HCT116 (cell line): ENCODE measurements at regions not wholly inside any gene's neighbourhood (a gene's known extent, or its start where the extent isn't known, plus 50 kb on each side); places are given as distances from the start of the nearest gene placed in this dataset.

Experiments
- ATAC-seq: fragments of 200-7000 bp; cut with Tn5 transposase; 2 replicates; pipeline ENCODE4 v1.9.1; 2020; ENCODE audit warnings: mild to moderate bottlenecking, moderate library complexity
- BruUV-seq: library from RNA; stranded (reverse); fragments of 400-500 nt; replicated peaks from 2 replicates; lab custom pipeline; 2021; lab: Mats Ljungman, UMichigan
- CTCF ChIA-PET: fragments of 300-600 bp; sonication (Branson Sonifier 250); formaldehyde crosslinking; loops from one replicate; lab custom pipeline; 2021; ENCODE audit warnings: antibody characterized with exemption; lab: Charles Lee
- POLR2A ChIA-PET: fragments of 300-600, 350-600 bp; sonication (Branson Sonifier 250); formaldehyde crosslinking; loops from one replicate; lab custom pipeline; 2021; ENCODE audit warnings: antibody characterized with exemption; lab: Charles Lee
- RAD21 ChIA-PET, 2 experiments: fragments of 300-600 bp; sonication (Branson Sonifier 250); formaldehyde crosslinking; loops; one replicate each; lab custom pipeline; 2023; ENCODE audit warnings: low total read pairs in 2 of 2; ENCODE audit not compliant: uncharacterized antibody in 2 of 2, unreplicated experiment in 2 of 2, low non-redundant PET in 1 of 2; lab: Charles Lee
- DNase-seq: peaks from one replicate; pipeline ENCODE4 v3.0.0-alpha.2; 2010; ENCODE audit warnings: low read depth, low spot score
- H2AFZ ChIP-seq: fragments of 200-600 bp; shearing (Covaris generic), sonication (generic); 2 replicates; pipeline ENCODE4 v1.6.1; 2017; ENCODE audit warnings: low read depth, mixed run types, mixed read lengths, antibody characterized with exemption, low read length; ENCODE audit not compliant: poor library complexity, severe bottlenecking
- H3K27ac ChIP-seq: 2 replicates; pipeline ENCODE4 v1.5.1; 2012; ENCODE audit warnings: low read depth, low read length
- H3K27me3 ChIP-seq: fragments of 200-600 bp; sonication (generic); 2 replicates; pipeline ENCODE4 v1.6.1; 2016; ENCODE audit warnings: mixed run types, low read length, mixed read lengths; ENCODE audit not compliant: insufficient read depth
- H3K36me3 ChIP-seq, 2 experiments: fragments of 200-500 bp in 1 of 2; fragments of 200-600 bp in 1 of 2; sonication (Bioruptor generic) in 1 of 2; sonication (generic) in 1 of 2; 2 replicates each; pipeline versions ENCODE4 v1.5.1 to v1.6.1; 2014 to 2016; ENCODE audit warnings: low read length in 2 of 2, inconsistent platforms in 1 of 2, mixed read lengths in 1 of 2, mixed run types in 1 of 2; ENCODE audit not compliant: insufficient read depth in 2 of 2, control insufficient read depth in 1 of 2
- H3K4me1 ChIP-seq, 2 experiments: fragments of 200-600 bp in 1 of 2; sonication (generic) in 1 of 2; 2 replicates each; pipeline versions ENCODE4 v1.5.1 to v1.6.1; 2012 to 2017; ENCODE audit warnings: low read length in 2 of 2, inconsistent platforms in 1 of 2, mild to moderate bottlenecking in 1 of 2, mixed read lengths in 1 of 2, mixed run types in 1 of 2, moderate library complexity in 1 of 2; ENCODE audit not compliant: insufficient read depth in 2 of 2, control insufficient read depth in 1 of 2
- H3K4me2 ChIP-seq: fragments of 200-600 bp; sonication (generic); 2 replicates; pipeline ENCODE4 v1.6.1; 2017; ENCODE audit warnings: mixed run types, low read length, mixed read lengths
- H3K4me3 ChIP-seq, 2 experiments: fragments of 200-600 bp in 1 of 2; sonication (generic) in 1 of 2; replicated peaks in 1 of 2; 2 replicates each; pipeline ENCODE4 v1.5.1; 2011 to 2016; ENCODE audit warnings: low read length in 2 of 2, control low read depth in 1 of 2, low read depth in 1 of 2, mild to moderate bottlenecking in 1 of 2, mixed read lengths in 1 of 2, mixed run types in 1 of 2
- H3K79me2 ChIP-seq: fragments of 200-600 bp; sonication (generic); 2 replicates; pipeline ENCODE4 v1.6.1; 2017; ENCODE audit warnings: mild to moderate bottlenecking, mixed run types, low read length, moderate library complexity, mixed read lengths; ENCODE audit not compliant: insufficient read depth
- H3K9ac ChIP-seq: fragments of 200-600 bp; sonication (generic); 2 replicates; pipeline ENCODE4 v1.6.1; 2016; ENCODE audit warnings: low read length, mixed read lengths
- H3K9me2 ChIP-seq: fragments of 200-600 bp; sonication (generic), shearing (Covaris generic); 2 replicates; pipeline ENCODE4 v1.6.1; 2017; ENCODE audit warnings: mixed run types, mild to moderate bottlenecking, moderate library complexity; ENCODE audit not compliant: insufficient read depth
- H3K9me3 ChIP-seq, 2 experiments: fragments of 200-500 bp in 1 of 2; fragments of 200-600 bp in 1 of 2; sonication (Bioruptor generic) in 1 of 2; sonication (generic) in 1 of 2; 2 replicates each; pipeline ENCODE4 v1.6.1; 2014 to 2017; ENCODE audit warnings: low read length in 2 of 2, mixed read lengths in 2 of 2, inconsistent platforms in 1 of 2, low read depth in 1 of 2, mild to moderate bottlenecking in 1 of 2, mixed run types in 1 of 2, moderate library complexity in 1 of 2; ENCODE audit not compliant: control insufficient read depth in 1 of 2, insufficient read depth in 1 of 2
- H4K20me1 ChIP-seq: fragments of 200-600 bp; sonication (generic), shearing (Covaris generic); 2 replicates; pipeline ENCODE4 v1.6.1; 2017; ENCODE audit warnings: mixed run types, mild to moderate bottlenecking, moderate library complexity; ENCODE audit not compliant: insufficient read depth
- CBX3 ChIP-seq: IDR thresholded peaks from 2 replicates; pipeline ENCODE4 v1.6.1; 2012; ENCODE audit warnings: low read depth
- CEBPB ChIP-seq: IDR thresholded peaks from 2 replicates; pipeline ENCODE4 v1.6.1; 2012; ENCODE audit warnings: low read depth
- EGR1 ChIP-seq: IDR thresholded peaks from 2 replicates; pipeline ENCODE4 v1.6.1; 2012; ENCODE audit warnings: low read depth
- ELF1 ChIP-seq: IDR thresholded peaks from 2 replicates; pipeline ENCODE4 v1.6.1; 2012; ENCODE audit warnings: low read depth, borderline replicate concordance
- EZH2 ChIP-seq: fragments of 200-600 bp; sonication (generic); IDR thresholded peaks from 2 replicates; pipeline ENCODE4 v1.6.1; 2017; ENCODE audit warnings: antibody characterized with exemption, mixed run types
- EZH2phosphoT487 ChIP-seq: fragments of 200-600 bp; IDR thresholded peaks from 2 replicates; pipeline ENCODE4 v1.6.1; 2018; ENCODE audit warnings: antibody characterized with exemption, borderline replicate concordance
- JUND ChIP-seq: IDR thresholded peaks from 2 replicates; pipeline ENCODE4 v1.6.1; 2012
- MAX ChIP-seq: IDR thresholded peaks from 2 replicates; pipeline ENCODE4 v1.6.1; 2012
- POLR2A ChIP-seq: IDR thresholded peaks from 2 replicates; pipeline ENCODE4 v1.7.0; 2011; ENCODE audit warnings: borderline replicate concordance; ENCODE audit not compliant: insufficient read depth, insufficient read length; ENCODE audit errors: extremely low read depth
- RAD21 ChIP-seq: IDR thresholded peaks from 2 replicates; pipeline ENCODE4 v1.6.1; 2012; ENCODE audit warnings: low read depth, mild to moderate bottlenecking
- SP1 ChIP-seq: IDR thresholded peaks from 2 replicates; pipeline ENCODE4 v1.6.1; 2012; ENCODE audit warnings: low read depth
- SRF ChIP-seq: IDR thresholded peaks from 2 replicates; pipeline ENCODE4 v1.6.1; 2012; ENCODE audit warnings: low read depth
- TCF7L2 ChIP-seq: IDR thresholded peaks from 2 replicates; pipeline ENCODE4 v1.7.0; 2011; ENCODE audit warnings: borderline replicate concordance, inconsistent platforms; ENCODE audit not compliant: insufficient read depth, insufficient read length; ENCODE audit errors: extremely low read depth
- intact Hi-C: fragments of 100-400 bp; cut with micrococcal nuclease; formaldehyde crosslinking; loops from 2 replicates; pipeline ENCODE4 v1.10.0; 2022
- TF ChIP-seq, protein P1 (sequence below): IDR thresholded peaks from 2 replicates; pipeline ENCODE4 v1.6.1; 2012; ENCODE audit warnings: low read depth
- TF ChIP-seq, protein P2 (sequence below): IDR thresholded peaks from 2 replicates; pipeline ENCODE4 v1.6.1; 2011; ENCODE audit warnings: mild to moderate bottlenecking, low read length, moderate library complexity; ENCODE audit not compliant: insufficient replicate concordance; ENCODE audit errors: extremely low read depth
- TF ChIP-seq, protein P3 (sequence below): IDR thresholded peaks from 2 replicates; pipeline ENCODE4 v1.6.1; 2012

GRCh38 chr1:209116705-209117104 lies 466.8 kb upstream of the CAMK1G start:
- no peak overlapping the region for H3K27ac ChIP-seq
- intact Hi-C loops: no loop called here
- H4K20me1 ChIP-seq: no peaks in the 10 kb centered on the region
- no peak overlapping the region for H3K4me2 ChIP-seq
- H2AFZ ChIP-seq: no peak overlapping the region
- DNase-seq (no peak), ATAC-seq (no peak)
- CTCF ChIA-PET: no interaction called here
- H3K79me2 ChIP-seq: no peaks in the 10 kb centered on the region
- no TSS peak for BruUV-seq
- H3K27me3 ChIP-seq: no peaks in the 10 kb centered on the region
- H3K4me3 ChIP-seq: no peak overlapping the region
- no peaks in the 10 kb centered on the region for H3K4me1 ChIP-seq
- H3K36me3 ChIP-seq: no peaks in the 10 kb centered on the region
- no peak overlapping the region for H3K9ac ChIP-seq
- POLR2A ChIA-PET: no interaction called here
- H3K9me3 ChIP-seq: no peaks in the 10 kb centered on the region
- RAD21 ChIA-PET: no interaction called here
- H3K9me2 ChIP-seq: no peaks in the 10 kb centered on the region
- TF ChIP-seq MAX (no peak), RAD21 (no peak), EZH2 (no peak), JUND (no peak), CEBPB (no peak), EGR1 (no peak), ELF1 (no peak), SRF (no peak), POLR2A (no peak), CBX3 (no peak), TCF7L2 (no peak), SP1 (no peak), EZH2phosphoT487 (no peak)
- TF ChIP-seq, protein P1, sequence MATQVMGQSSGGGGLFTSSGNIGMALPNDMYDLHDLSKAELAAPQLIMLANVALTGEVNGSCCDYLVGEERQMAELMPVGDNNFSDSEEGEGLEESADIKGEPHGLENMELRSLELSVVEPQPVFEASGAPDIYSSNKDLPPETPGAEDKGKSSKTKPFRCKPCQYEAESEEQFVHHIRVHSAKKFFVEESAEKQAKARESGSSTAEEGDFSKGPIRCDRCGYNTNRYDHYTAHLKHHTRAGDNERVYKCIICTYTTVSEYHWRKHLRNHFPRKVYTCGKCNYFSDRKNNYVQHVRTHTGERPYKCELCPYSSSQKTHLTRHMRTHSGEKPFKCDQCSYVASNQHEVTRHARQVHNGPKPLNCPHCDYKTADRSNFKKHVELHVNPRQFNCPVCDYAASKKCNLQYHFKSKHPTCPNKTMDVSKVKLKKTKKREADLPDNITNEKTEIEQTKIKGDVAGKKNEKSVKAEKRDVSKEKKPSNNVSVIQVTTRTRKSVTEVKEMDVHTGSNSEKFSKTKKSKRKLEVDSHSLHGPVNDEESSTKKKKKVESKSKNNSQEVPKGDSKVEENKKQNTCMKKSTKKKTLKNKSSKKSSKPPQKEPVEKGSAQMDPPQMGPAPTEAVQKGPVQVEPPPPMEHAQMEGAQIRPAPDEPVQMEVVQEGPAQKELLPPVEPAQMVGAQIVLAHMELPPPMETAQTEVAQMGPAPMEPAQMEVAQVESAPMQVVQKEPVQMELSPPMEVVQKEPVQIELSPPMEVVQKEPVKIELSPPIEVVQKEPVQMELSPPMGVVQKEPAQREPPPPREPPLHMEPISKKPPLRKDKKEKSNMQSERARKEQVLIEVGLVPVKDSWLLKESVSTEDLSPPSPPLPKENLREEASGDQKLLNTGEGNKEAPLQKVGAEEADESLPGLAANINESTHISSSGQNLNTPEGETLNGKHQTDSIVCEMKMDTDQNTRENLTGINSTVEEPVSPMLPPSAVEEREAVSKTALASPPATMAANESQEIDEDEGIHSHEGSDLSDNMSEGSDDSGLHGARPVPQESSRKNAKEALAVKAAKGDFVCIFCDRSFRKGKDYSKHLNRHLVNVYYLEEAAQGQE: no peak
- TF ChIP-seq, protein P2, sequence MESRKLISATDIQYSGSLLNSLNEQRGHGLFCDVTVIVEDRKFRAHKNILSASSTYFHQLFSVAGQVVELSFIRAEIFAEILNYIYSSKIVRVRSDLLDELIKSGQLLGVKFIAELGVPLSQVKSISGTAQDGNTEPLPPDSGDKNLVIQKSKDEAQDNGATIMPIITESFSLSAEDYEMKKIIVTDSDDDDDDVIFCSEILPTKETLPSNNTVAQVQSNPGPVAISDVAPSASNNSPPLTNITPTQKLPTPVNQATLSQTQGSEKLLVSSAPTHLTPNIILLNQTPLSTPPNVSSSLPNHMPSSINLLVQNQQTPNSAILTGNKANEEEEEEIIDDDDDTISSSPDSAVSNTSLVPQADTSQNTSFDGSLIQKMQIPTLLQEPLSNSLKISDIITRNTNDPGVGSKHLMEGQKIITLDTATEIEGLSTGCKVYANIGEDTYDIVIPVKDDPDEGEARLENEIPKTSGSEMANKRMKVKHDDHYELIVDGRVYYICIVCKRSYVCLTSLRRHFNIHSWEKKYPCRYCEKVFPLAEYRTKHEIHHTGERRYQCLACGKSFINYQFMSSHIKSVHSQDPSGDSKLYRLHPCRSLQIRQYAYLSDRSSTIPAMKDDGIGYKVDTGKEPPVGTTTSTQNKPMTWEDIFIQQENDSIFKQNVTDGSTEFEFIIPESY: no peak
- TF ChIP-seq, protein P3, sequence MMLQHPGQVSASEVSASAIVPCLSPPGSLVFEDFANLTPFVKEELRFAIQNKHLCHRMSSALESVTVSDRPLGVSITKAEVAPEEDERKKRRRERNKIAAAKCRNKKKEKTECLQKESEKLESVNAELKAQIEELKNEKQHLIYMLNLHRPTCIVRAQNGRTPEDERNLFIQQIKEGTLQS: no peak
